Stimulated activated memory B cell treated with anti-CD40 and anti-IgM and Interleukin-4, amounts not matched to agents 10 μg/mL and 1 μg/mL and 100 μg/mL, for 72 hours (primary cell): ENCODE measurements at regions not wholly inside any gene's neighbourhood (a gene's known extent, or its start where the extent isn't known, plus 50 kb on each side); places are given as distances from the start of the nearest gene placed in this dataset.
"Not testable (repeated sequence)": the region's sequence is repeated elsewhere in the genome, so short reads cannot be mapped to it uniquely, and the experiment has no call there.

Experiments
- ATAC-seq: fragments of 150-1000 bp; cut with Tn5 transposase; 2 replicates; pipeline ENCODE4 v1.10.0; 2021
- H3K27ac Mint-ChIP-seq: one replicate; pipeline ENCODE4 v1.8.0; 2022; ENCODE audit warnings: mild to moderate bottlenecking, mixed read lengths
- H3K27me3 Mint-ChIP-seq: one replicate; pipeline ENCODE4 v1.8.0; 2022; ENCODE audit warnings: mixed read lengths
- H3K36me3 Mint-ChIP-seq: one replicate; pipeline ENCODE4 v1.8.0; 2022; ENCODE audit warnings: mixed read lengths
- H3K4me1 Mint-ChIP-seq: one replicate; pipeline ENCODE4 v1.8.0; 2022; ENCODE audit warnings: mixed read lengths
- H3K4me3 Mint-ChIP-seq: one replicate; pipeline ENCODE4 v1.8.0; 2022; ENCODE audit warnings: mild to moderate bottlenecking, moderate library complexity, mixed read lengths
- H3K9me3 Mint-ChIP-seq: one replicate; pipeline ENCODE4 v1.8.0; 2022; ENCODE audit warnings: mixed read lengths

GRCh38 chr10:64109926-64110495, 588.8 kb downstream of the REEP3 start:
- Mint-ChIP-seq H3K4me3 (no peak overlapping the region), H3K27ac (no peak overlapping the region), H3K27me3 (peaks cover 8% of the 10 kb centered on the region), H3K9me3 (no peaks in the 10 kb centered on the region), H3K4me1 (no peaks in the 10 kb centered on the region), H3K36me3 (no peaks in the 10 kb centered on the region)
- ATAC-seq: no peak

DNA sequence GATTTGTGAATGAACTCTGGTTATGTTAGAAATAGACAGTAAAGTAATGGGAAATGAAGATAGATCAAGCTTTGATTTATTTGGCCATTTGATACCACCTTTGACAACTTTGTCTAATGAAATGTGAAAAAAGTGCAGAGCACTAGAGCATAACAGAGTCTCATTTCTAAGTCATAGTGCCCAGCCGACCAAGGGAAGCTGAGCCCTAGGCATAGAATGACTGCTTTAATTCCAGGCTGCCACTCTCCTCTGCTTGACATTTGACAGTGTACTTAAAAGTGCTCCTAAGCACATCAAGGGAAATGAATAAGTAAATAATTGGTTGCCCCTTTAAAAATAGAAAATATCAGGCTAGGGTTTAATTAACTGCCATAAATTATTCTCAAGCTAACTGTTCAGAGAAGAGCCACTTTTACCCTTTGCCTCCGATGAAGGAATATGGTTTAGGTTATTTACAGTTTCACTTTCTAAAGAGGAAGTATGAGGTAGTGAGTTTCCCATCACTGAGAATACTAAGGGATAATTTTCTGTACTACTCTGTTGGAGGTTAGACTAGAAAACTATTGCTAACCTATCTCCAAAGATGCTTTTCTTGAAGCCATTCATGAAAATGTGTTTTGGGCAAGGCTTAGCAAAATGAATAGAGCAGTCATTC, 591.6 kb downstream of the REEP3 start:
- no peak overlapping the region for H3K27ac Mint-ChIP-seq
- H3K4me3 Mint-ChIP-seq: peak overlapping the region; percentile 32
- H3K9me3 Mint-ChIP-seq: no peaks in the 10 kb centered on the region
- H3K36me3 Mint-ChIP-seq: no peaks in the 10 kb centered on the region
- H3K4me1 Mint-ChIP-seq: no peaks in the 10 kb centered on the region
- H3K27me3 Mint-ChIP-seq: peaks cover 9% of the 10 kb centered on the region
- no peak for ATAC-seq

- H3K36me3 Mint-ChIP-seq: no peaks in the 10 kb centered on the region
- H3K27me3 Mint-ChIP-seq: peaks cover 9% of the 10 kb centered on the region
- no peak for ATAC-seq
- no peaks in the 10 kb centered on the region for H3K9me3 Mint-ChIP-seq
- H3K4me1 Mint-ChIP-seq: no peaks in the 10 kb centered on the region
- no peak overlapping the region for H3K4me3 Mint-ChIP-seq
- no peak overlapping the region for H3K27ac Mint-ChIP-seq
Observed at GRCh38 chr10:64113375-64113774, 592.2 kb downstream of the REEP3 start.

GRCh38 chr10:64113792-64114191, 592.6 kb downstream of the REEP3 start:
- Mint-ChIP-seq H3K27me3 (peaks cover 9% of the 10 kb centered on the region), H3K4me3 (no peak overlapping the region), H3K36me3 (no peaks in the 10 kb centered on the region), H3K27ac (no peak overlapping the region), H3K9me3 (no peaks in the 10 kb centered on the region), H3K4me1 (no peaks in the 10 kb centered on the region)
- no peak for ATAC-seq

- no peak overlapping the region for H3K4me3 Mint-ChIP-seq
- H3K27ac Mint-ChIP-seq: no peak overlapping the region
- peaks cover 9% of the 10 kb centered on the region for H3K27me3 Mint-ChIP-seq
- no peaks in the 10 kb centered on the region for H3K4me1 Mint-ChIP-seq
- H3K36me3 Mint-ChIP-seq: no peaks in the 10 kb centered on the region
- ATAC-seq: no peak
- H3K9me3 Mint-ChIP-seq: no peaks in the 10 kb centered on the region
Observed at GRCh38 chr10:64115471-64115870, 594.3 kb downstream of the REEP3 start.

- Mint-ChIP-seq H3K4me3 (no peak overlapping the region), H3K4me1 (no peaks in the 10 kb centered on the region), H3K36me3 (no peaks in the 10 kb centered on the region), H3K27me3 (peaks cover 9% of the 10 kb centered on the region), H3K27ac (no peak overlapping the region), H3K9me3 (no peaks in the 10 kb centered on the region)
- ATAC-seq: no peak
Observed at GRCh38 chr10:64115908-64116643, 594.9 kb downstream of the REEP3 start.

DNA sequence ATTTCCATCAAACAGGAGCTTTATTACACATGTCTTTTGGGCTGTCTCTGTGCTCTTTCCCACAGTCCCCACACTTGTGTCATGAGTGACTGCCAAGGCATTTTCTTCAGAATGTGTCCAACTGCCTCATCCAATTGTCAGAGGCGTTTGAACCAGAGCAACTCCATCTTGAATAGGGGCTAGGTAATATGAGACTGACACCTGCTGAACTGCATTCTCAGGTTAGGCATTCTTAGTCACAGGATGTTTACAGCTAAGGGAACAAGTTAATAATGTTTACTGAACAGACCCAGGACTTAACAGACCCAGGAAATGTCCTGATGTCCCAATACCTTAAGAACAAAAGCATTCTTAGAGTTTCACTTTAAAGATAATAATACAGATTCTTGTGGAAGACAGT, 595.5 kb downstream of the REEP3 start:
- Mint-ChIP-seq H3K27ac (no peak overlapping the region), H3K4me3 (no peak overlapping the region), H3K4me1 (no peaks in the 10 kb centered on the region), H3K27me3 (peaks cover 9% of the 10 kb centered on the region), H3K36me3 (no peaks in the 10 kb centered on the region), H3K9me3 (no peaks in the 10 kb centered on the region)
- ATAC-seq: no peak

DNA sequence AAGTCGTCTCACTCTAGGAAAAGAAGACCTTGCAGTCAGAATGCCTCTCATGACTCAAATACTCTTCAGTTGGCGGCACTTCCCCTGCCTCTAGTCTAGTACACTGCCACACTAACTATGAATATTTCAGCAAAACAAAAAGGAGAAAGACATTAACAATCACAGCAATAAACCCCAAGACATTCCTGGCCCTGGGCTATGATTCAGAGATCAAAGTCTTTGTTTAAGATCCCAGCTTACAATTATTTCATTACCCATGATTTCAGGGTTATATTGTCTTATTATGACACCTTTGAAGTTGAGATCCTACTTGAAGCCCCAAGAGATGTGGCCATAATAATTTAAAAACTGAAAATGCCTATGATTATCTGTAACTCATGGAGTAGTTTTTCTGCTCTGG, 597.5 kb downstream of the REEP3 start:
- no peak overlapping the region for H3K27ac Mint-ChIP-seq
- no peaks in the 10 kb centered on the region for H3K4me1 Mint-ChIP-seq
- no peak overlapping the region for H3K4me3 Mint-ChIP-seq
- H3K27me3 Mint-ChIP-seq: peaks cover 9% of the 10 kb centered on the region
- no peak for ATAC-seq
- H3K9me3 Mint-ChIP-seq: no peaks in the 10 kb centered on the region
- no peaks in the 10 kb centered on the region for H3K36me3 Mint-ChIP-seq

- not testable (repeated sequence) for H3K9me3 Mint-ChIP-seq, H3K36me3 Mint-ChIP-seq, H3K27me3 Mint-ChIP-seq, H3K27ac Mint-ChIP-seq, ATAC-seq, H3K4me3 Mint-ChIP-seq, H3K4me1 Mint-ChIP-seq
Observed at GRCh38 chr10:64120301-64120980, 599.2 kb downstream of the REEP3 start.

GRCh38 chr10:64130152-64130551, 609.0 kb downstream of the REEP3 start:
- ATAC-seq: no peak
- Mint-ChIP-seq H3K4me3 (no peak overlapping the region), H3K27me3 (no peaks in the 10 kb centered on the region), H3K27ac (no peak overlapping the region), H3K4me1 (no peaks in the 10 kb centered on the region), H3K36me3 (no peaks in the 10 kb centered on the region), H3K9me3 (peaks cover 7% of the 10 kb centered on the region)

- no peaks in the 10 kb centered on the region for H3K36me3 Mint-ChIP-seq
- H3K4me1 Mint-ChIP-seq: no peaks in the 10 kb centered on the region
- no peak overlapping the region for H3K4me3 Mint-ChIP-seq
- no peak for ATAC-seq
- H3K27ac Mint-ChIP-seq: no peak overlapping the region
- H3K9me3 Mint-ChIP-seq: no peaks in the 10 kb centered on the region
- no peaks in the 10 kb centered on the region for H3K27me3 Mint-ChIP-seq
Observed at GRCh38 chr10:64134676-64135075, 613.5 kb downstream of the REEP3 start.

DNA sequence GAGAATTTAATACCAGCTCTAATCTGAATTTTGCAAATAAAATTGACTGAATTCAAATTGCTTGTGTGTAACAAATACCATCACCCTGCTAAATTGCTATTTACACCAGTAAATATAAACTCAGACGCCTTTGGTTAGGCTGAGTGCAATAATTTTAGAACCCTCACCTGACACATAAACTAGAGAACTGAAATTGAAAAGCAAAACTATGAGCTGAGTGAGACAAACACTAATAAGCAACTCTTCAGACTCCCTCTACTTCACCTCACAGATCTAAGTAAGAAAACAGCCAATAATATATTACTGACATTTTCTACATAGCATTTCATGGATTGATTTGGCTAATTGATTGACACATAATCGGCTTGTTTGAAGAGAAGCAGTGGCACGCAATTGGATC, 621.2 kb downstream of the REEP3 start:
- ATAC-seq: no peak
- no peak overlapping the region for H3K4me3 Mint-ChIP-seq
- no peaks in the 10 kb centered on the region for H3K9me3 Mint-ChIP-seq
- no peaks in the 10 kb centered on the region for H3K27me3 Mint-ChIP-seq
- no peaks in the 10 kb centered on the region for H3K36me3 Mint-ChIP-seq
- no peak overlapping the region for H3K27ac Mint-ChIP-seq
- no peaks in the 10 kb centered on the region for H3K4me1 Mint-ChIP-seq

GRCh38 chr10:64148607-64149006, 627.4 kb downstream of the REEP3 start:
- no peak overlapping the region for H3K27ac Mint-ChIP-seq
- ATAC-seq: no peak
- H3K27me3 Mint-ChIP-seq: no peaks in the 10 kb centered on the region
- H3K4me1 Mint-ChIP-seq: no peaks in the 10 kb centered on the region
- H3K9me3 Mint-ChIP-seq: no peaks in the 10 kb centered on the region
- H3K4me3 Mint-ChIP-seq: no peak overlapping the region
- no peaks in the 10 kb centered on the region for H3K36me3 Mint-ChIP-seq

DNA sequence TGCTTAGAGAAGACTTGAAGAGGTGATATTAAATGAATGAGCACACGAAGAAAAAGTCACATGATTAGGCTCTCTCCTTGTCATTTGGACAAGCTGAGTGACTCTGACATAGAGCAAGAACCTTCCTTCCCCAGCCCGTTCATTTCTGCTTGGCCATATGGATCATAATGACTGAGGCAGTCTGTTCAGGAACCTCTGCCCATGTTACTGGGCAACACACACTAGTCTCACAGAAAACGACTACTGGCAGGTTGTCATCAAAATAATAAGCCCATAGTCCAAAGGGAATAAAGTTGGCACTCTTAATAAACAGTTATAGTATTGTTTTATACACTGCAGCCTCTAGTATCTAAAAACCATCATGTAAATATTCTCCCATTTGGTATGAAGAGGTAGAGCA, 635.0 kb downstream of the REEP3 start:
- Mint-ChIP-seq H3K9me3 (peaks cover 2% of the 10 kb centered on the region), H3K27ac (no peak overlapping the region), H3K27me3 (no peaks in the 10 kb centered on the region), H3K4me3 (no peak overlapping the region), H3K36me3 (no peaks in the 10 kb centered on the region), H3K4me1 (no peaks in the 10 kb centered on the region)
- no peak for ATAC-seq

GRCh38 chr10:64158551-64158950, 637.4 kb downstream of the REEP3 start:
- no peaks in the 10 kb centered on the region for H3K36me3 Mint-ChIP-seq
- no peak overlapping the region for H3K27ac Mint-ChIP-seq
- no peak overlapping the region for H3K4me3 Mint-ChIP-seq
- no peak for ATAC-seq
- H3K4me1 Mint-ChIP-seq: no peaks in the 10 kb centered on the region
- no peaks in the 10 kb centered on the region for H3K27me3 Mint-ChIP-seq
- peaks cover 2% of the 10 kb centered on the region for H3K9me3 Mint-ChIP-seq
